Activated CD4-positive, alpha-beta T cell treated with anti-CD3 and anti-CD28 coated beads for 24 hours (primary cell): ENCODE measurements at regions not wholly inside any gene's neighbourhood (a gene's known extent, or its start where the extent isn't known, plus 50 kb on each side); places are given as distances from the start of the nearest gene placed in this dataset.

Experiments used
- DNase-seq, 2 donors: peaks; one replicate each; pipeline ENCODE4 v3.0.0-alpha.2; 2020; ENCODE audit warnings: low read depth in 2 of 2

- DNase-seq = no peak
These were observed 123.8 kb downstream of the ADRA2A start for GRCh38 chr10:111200505-111201186.

GRCh38 chr10:111203615-111204014 is 126.8 kb downstream of the ADRA2A start:
- DNase-seq = no peak

DNA sequence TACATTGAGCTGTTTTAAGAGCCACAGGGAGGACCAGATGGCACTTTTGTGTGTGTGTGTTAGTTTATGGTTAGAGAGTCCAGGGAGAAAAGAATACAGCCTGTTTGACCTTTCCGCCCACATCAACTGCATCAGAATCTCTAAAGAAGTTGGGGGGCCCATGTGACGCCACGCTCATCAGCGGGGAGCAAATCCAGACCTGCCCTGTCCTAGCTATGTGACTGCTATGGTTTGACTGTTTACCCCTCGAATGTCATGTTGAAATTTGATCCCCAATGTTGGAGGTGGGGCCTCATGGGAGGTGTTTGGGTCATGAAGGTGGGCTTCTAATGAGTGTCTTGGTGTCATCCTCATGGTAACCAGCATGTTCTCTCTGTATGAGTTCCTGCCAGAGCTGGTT is 128.0 kb downstream of the ADRA2A start:
- no peak for DNase-seq

DNA sequence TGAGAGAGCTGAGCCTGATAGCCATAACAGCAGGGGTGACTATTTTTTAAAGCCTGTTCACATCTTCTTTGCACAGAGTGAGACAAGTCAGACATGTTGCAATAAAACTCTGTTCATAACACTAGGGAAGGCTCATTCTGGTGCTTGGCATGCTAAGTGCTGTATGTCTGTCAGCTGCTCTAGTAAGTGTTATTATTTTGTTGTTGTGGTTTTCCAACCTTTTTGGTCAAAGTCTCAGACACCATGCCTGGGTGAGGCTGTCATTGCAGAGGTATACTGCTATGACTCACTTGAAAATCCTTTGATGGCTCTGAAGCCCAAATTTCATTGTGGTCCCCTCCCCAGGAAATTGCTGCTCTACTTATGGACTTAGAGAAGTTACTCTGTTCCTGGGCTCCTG is 129.7 kb downstream of the ADRA2A start:
- DNase-seq = no peak

DNA sequence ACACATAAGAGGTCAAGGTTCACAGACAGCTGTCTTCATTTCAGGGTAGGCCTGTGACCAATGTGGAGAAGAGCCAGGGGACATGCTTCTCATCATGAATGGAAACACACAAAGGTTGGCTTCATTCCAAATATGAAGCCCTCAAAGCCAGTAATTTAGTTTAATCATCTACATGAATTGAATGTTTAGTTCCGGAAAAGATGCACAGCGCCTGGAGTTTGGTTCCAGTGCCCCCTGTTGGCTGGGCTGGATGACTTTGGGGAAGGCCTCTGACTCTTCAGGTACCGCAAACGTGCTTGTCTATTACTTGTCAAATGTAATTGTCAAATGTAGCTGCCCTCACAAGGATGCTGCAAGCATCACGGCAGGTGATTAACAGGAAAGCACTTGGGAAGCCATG is 130.7 kb downstream of the ADRA2A start:
- DNase-seq = peak in 1 of 2 donors; percentile 3

- DNase-seq = no peak
These were observed 132.1 kb downstream of the ADRA2A start for GRCh38 chr10:111208951-111209350.

- no peak for DNase-seq
These were observed 132.9 kb downstream of the ADRA2A start for GRCh38 chr10:111209692-111210091.

DNA sequence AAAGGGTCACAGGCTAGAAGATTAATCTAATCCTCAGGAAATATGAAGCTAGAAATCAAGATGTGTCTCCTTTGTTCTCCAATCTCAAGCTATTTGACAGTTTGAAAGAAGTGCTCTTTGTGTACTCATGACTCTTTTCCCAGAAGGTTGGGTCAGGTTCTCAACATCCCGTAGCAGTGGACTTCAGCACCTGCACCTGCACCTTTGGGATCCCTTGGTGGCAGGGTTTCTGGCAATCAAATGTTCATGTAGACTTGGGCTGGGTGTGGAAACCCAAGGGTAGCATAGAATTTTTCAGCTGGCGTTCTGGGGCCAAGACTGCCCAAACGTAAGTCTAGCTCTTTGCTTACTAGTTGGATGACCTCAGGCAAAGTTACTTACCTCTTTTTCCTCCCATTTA is 134.4 kb downstream of the ADRA2A start:
- DNase-seq = no peak

- DNase-seq = no peak
These were observed 134.9 kb downstream of the ADRA2A start for GRCh38 chr10:111211706-111212105.

DNA sequence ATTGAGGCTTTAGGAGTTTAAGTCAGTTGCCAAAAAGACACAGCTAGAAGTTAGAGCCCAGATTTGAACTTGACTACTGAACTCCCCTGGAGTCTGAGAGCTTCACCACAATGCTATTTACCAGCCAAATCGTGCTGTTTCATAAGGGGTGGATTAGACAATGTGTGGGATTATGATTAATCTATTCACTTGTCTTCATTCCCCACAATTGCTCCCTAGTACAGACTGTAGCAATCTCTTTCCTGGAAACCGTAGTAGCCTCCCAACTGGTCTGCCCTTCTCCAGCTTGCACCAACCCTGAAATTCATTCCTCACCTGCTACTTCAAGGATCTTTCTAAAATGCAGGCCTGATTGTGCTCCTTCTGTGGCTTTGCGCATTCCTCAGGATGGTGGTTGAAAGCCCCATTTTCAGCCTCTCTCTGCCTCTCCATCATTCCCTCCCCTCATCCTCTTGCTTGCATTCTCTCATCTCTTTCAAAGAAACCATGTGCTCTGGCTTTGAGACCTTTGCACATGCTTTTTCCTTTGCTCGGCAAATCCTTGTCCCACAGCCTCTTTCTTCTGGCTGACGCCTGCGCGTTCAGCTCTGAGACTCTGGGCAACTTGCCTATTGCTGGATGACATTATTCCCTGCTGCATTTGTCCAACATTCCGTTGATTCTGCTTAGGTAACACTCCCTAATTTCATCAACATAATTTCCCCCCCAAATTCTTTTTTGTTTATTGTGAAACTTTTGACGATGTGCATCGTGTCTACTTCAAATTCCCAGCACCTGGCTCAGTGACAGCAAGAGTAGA is 145.1 kb downstream of the ADRA2A start:
- no peak for DNase-seq

DNA sequence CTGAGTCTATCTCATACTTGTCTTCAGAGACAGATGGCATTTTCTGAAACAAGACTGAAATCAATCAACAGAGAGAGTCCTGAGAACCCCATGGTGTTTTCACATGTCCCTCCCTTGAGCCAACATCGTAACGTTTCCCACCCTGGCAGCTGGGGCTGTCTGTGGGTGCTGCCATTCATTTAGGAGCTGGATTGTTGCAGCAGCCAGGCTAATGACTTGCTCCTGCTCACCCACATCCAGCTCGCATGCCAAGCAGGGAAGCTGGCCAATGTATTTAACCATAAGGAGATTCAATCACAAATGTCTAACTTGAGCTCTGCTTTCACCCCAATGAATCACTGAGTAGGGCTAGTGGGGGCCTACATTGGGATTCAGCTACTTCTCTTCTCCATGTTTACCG is 146.1 kb downstream of the ADRA2A start:
- no peak for DNase-seq

DNA sequence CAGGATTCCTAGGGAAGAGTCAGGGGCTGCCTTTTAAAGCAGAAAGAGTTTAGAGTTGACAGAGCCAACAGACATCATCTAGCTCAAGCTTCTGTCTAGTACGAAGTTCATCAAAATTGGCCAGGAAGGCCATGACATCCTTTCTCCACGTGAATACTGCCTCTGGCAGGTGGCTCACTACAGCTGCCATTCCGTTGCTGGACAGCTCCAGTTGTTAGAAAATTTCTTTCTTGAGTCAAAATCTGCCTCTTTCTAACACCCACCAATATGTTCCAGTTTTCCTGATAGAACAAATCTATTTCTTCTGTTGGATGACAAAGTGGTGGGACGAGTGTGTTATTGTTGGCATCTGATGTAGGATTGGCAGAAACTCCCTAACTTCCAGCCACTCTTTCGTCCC is 154.9 kb downstream of the ADRA2A start:
- DNase-seq = no peak

DNA sequence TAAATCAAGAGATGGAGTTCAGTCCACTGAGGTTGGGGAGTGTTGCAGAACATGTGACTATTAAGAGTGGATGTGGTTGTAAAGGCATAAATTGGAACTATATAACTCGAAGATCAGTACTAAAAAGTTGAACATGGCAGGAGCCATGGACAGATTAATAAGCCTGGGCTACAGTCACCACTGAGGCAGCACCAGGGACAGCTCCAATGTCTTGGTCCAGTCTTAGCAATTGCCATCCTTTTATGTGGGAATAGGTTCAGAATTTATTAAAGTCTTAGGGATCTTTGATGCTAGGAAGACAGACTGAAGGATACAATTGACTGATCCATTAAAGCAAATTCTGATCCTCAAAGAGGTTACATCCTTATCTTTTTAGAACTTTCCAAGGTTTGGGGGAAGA is 156.6 kb downstream of the ADRA2A start:
- DNase-seq = no peak

DNA sequence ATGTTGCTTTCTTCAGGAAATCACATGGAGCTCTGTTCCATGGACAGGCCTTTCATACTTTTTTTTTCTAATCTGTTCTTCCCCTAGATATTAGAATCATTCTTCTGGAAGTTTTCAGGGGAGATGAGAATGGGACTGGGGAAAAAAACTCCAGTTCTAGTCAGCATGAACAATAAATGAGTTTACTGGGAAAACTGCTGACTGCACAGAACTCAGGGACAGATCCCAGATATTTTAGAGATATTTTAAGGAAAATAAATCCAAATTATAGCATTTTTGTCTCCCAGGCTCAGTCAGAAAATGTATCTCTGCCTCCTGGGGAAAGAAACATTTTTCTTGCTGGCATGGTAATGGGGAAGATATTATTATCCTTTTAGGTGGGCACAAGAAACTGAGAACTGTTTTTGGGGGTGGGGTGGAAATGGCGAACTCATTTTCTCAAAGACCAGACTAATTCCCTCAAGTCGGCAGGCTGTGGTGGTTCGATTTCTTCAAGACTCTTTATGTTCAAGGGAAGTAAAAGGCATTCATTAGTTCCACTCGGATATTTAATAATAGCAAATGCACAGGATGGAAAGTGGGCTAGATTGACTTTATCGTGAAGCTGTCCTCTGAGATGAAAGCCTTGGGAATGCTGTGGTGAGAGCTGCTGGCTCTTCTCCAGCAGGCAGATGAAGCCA is 157.5 kb downstream of the ADRA2A start:
- DNase-seq = no peak

GRCh38 chr10:111234914-111235302 is 158.1 kb downstream of the ADRA2A start:
- no peak for DNase-seq

DNA sequence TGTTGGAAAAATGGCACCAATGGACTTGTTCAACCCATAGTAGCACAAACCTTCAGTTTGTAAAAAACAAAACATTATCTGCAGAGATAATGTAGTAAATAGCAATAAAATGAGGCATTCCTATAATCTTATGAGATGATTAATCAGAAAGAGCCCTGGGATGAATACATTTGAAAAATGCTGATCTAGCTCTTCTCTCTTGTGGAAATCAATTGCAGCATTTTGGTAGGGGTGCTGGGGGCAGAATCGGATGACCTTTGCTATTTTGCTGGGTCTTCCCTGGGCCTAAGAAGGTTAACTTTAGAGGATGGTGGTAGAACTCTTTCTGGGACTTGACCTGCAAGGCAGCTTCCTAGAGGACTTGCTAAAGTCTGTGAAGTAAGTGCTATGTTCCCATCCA is 163.5 kb downstream of the ADRA2A start:
- no peak for DNase-seq

- no peak for DNase-seq
These were observed 166.3 kb downstream of the ADRA2A start for GRCh38 chr10:111243126-111243525.

- no peak for DNase-seq
These were observed 169.3 kb downstream of the ADRA2A start for GRCh38 chr10:111246136-111246535.

DNA sequence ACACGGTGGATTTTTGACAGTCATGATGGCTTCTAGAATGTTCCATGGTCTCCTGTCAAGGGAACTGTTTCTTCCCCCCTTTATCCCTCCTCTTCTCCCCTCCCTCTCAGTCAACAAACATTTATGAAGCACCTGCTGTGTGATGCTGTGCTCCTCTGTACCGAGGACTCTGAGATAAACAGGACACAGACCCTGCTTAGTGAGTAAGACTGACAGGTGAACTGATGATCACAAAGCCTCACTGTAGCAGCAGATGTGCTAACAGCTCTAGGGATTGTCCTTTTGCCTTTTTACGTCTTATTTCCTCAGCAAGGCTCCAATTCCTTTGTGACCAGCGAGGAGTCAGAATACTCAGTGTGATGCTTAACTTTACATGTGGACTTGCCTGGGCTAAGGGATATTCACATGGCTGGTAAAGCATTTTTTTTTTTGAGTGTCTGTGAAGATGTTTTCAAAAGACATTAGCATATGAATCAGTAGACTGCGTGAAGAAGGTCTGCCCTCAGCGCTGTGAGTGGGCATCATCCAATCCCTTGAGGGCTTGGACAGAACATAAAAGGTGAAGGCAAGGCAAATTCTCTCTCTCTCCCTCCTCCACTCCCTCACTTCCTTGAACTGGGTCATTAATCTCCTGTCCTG is 170.1 kb downstream of the ADRA2A start:
- no peak for DNase-seq

DNA sequence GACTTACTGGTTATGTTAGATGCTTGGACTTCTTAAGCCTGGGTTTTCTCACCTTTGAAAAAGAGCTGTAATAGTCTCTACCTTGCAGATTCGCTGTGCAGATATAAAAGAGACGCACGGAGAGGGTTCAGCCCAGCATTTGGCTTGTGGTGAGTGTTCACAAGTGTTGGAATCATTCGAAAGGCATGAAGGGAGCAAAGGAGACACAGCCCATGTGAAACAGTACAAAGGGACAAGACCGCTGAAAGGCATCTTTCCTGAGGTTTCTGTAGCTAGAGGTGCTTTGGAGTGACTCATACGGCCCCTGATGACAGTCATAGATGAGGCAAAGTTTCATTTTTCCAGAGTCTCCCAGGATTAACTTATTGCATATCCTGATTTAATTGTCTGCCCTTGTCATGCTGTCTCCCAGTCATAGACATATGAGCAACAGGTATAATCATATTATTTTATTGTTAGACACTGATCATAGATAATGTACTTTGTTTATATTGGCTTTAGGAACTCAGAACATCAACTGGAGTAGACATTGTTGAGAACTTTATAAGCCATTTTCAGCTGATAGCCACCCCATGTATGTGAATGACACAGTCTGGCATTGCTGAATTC is 171.1 kb downstream of the ADRA2A start:
- no peak for DNase-seq

DNA sequence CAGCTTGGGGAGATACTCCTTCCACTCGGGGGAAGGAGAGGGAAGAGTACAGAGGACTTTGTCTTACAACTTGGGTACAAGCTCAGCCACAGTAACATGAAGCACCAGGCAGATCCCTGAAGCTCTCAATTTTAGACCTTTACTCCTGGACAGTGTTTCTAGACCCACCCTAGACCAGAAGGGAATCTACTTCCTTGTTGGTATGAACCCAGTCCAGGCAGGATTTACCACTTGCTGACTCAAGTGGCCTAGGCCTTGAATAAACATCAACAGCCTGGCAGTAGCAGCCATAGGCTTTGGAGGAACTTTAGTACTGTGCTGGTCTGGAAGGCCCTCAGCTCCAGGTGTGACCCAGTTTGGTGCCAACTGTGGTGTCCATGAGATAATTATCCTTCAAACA is 173.1 kb downstream of the ADRA2A start:
- no peak for DNase-seq

DNA sequence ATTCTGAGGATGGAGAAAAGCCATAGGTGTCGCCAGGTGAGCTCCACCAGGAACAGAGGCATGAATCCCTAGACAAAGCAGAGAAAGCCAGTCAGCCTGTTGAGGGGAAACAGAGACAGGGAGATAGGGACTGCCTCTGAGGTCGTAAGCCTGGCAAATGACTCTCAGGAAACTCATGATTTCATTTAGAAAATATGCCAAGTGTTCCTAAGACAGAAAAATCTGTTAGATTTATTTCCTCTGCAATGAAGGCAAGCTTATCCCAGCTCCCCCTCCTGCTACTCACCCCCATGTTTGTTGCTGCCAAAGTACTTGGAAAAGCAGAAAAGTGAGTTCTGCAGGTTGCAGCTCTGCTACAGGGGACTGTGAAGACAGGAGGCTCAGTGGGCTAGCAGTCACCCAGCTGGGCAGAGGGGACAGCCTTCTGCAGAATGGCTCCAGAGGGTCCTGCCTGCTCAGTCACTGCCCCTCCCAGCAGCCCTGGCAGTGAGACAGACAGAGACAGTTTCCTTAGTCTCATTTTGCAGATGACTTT is 184.3 kb downstream of the ADRA2A start:
- DNase-seq = no peak
